SU-DHL-6 (cell line): ENCODE measurements at regions not wholly inside any gene's neighbourhood (a gene's known extent, or its start where the extent isn't known, plus 50 kb on each side); places are given as distances from the start of the nearest gene placed in this dataset.

Experiments
- H2AFZ ChIP-seq: fragments of 200-600 bp; sonication (generic); 2 replicates; pipeline ENCODE4 v1.6.1; 2014; ENCODE audit warnings: low read depth, mild to moderate bottlenecking, moderate library complexity, mixed read lengths, antibody characterized with exemption, low read length; ENCODE audit not compliant: severe bottlenecking
- H3F3A ChIP-seq: fragments of 200-600 bp; shearing (Covaris generic); 2 replicates; pipeline ENCODE4 v1.6.0; 2016; ENCODE audit warnings: antibody characterized with exemption, mild to moderate bottlenecking; ENCODE audit not compliant: insufficient read depth
- H3K27ac ChIP-seq: fragments of 200-600 bp; sonication (generic); 2 replicates; pipeline ENCODE4 v1.5.1; 2016; ENCODE audit warnings: low read depth, mild to moderate bottlenecking, low read length, moderate library complexity, mixed read lengths
- H3K27me3 ChIP-seq: fragments of 200-600 bp; sonication (generic), shearing (Covaris generic); 2 replicates; pipeline ENCODE4 v1.6.0; 2014; ENCODE audit warnings: mild to moderate bottlenecking, low read length
- H3K36me3 ChIP-seq: fragments of 200-600 bp; sonication (generic); 2 replicates; pipeline ENCODE4 v1.6.1; 2014; ENCODE audit warnings: mild to moderate bottlenecking, low read length, mixed read lengths
- H3K4me2 ChIP-seq: fragments of 300-600, 200-600 bp; shearing (Covaris generic), sonication (generic); 2 replicates; pipeline ENCODE4 v1.6.0; 2014; ENCODE audit warnings: low read length, low read depth, mild to moderate bottlenecking; ENCODE audit not compliant: poor library complexity, severe bottlenecking
- H3K4me3 ChIP-seq: fragments of 200-600 bp; sonication (generic); 2 replicates; pipeline ENCODE4 v1.5.1; 2014; ENCODE audit warnings: antibody characterized with exemption, low read length, mild to moderate bottlenecking, mixed read lengths; ENCODE audit not compliant: insufficient read depth, poor library complexity, severe bottlenecking
- H3K79me2 ChIP-seq: fragments of 200-600 bp; sonication (generic); 2 replicates; pipeline ENCODE4 v1.6.1; 2014; ENCODE audit warnings: mild to moderate bottlenecking, low read length, moderate library complexity; ENCODE audit not compliant: insufficient read depth
- H3K9ac ChIP-seq: fragments of 200-600 bp; sonication (generic); 2 replicates; pipeline ENCODE4 v1.7.0; 2014; ENCODE audit warnings: mild to moderate bottlenecking, low read length
- H3K9me2 ChIP-seq: fragments of 200-600 bp; sonication (generic); replicated peaks from 2 replicates; pipeline ENCODE4 v1.6.1; 2014; ENCODE audit warnings: low read length; ENCODE audit not compliant: insufficient read depth
- H3K9me3 ChIP-seq: fragments of 200-600 bp; sonication (generic); 2 replicates; pipeline ENCODE4 v1.6.1; 2014; ENCODE audit warnings: low read length, mixed read lengths; ENCODE audit not compliant: insufficient read depth
- H4K20me1 ChIP-seq: fragments of 200-600 bp; sonication (generic); 2 replicates; pipeline ENCODE4 v1.6.1; 2014; ENCODE audit warnings: low read depth, mild to moderate bottlenecking, antibody characterized with exemption, low read length, moderate library complexity, mixed read lengths
- CTCF ChIP-seq: fragments of 200-600 bp; sonication (generic); IDR thresholded peaks from one replicate; pipeline ENCODE4 v1.5.1; 2017; ENCODE audit warnings: antibody characterized with exemption, mild to moderate bottlenecking, low read length, moderate library complexity; ENCODE audit not compliant: insufficient read depth, poor library complexity, severe bottlenecking
- EZH2phosphoT487 ChIP-seq: fragments of 200-600 bp; sonication (generic), shearing (Covaris generic); conservative IDR thresholded peaks from 2 replicates; pipeline ENCODE4 v1.6.1; 2018; ENCODE audit warnings: mild to moderate bottlenecking, antibody characterized with exemption, low read length, moderate library complexity, mixed read lengths

GRCh38 chr15:36294359-36294758 lies 285.1 kb upstream of the CDIN1 start:
- Histone ChIP-seq H3K27ac (no peak overlapping the region), H3K27me3 (no peaks in the 10 kb centered on the region), H3K9ac (no peak overlapping the region), H3K4me3 (no peak overlapping the region), H3F3A (no peaks in the 10 kb centered on the region), H3K4me2 (no peak overlapping the region), H3K9me2 (no peaks in the 10 kb centered on the region), H3K36me3 (no peaks in the 10 kb centered on the region), H2AFZ (no peak overlapping the region), H3K9me3 (no peaks in the 10 kb centered on the region), H4K20me1 (no peaks in the 10 kb centered on the region), H3K79me2 (no peaks in the 10 kb centered on the region)
- TF ChIP-seq CTCF (no peak), EZH2phosphoT487 (no peak)

- Histone ChIP-seq H3K79me2 (no peaks in the 10 kb centered on the region), H3K4me3 (no peak overlapping the region), H4K20me1 (no peaks in the 10 kb centered on the region), H3K27me3 (no peaks in the 10 kb centered on the region; the same call in 1 of the 2 replicates), H3K27ac (no peak overlapping the region), H3F3A (no peaks in the 10 kb centered on the region), H2AFZ (no peak overlapping the region), H3K9me3 (no peaks in the 10 kb centered on the region), H3K9ac (no peak overlapping the region), H3K36me3 (no peaks in the 10 kb centered on the region), H3K9me2 (no peaks in the 10 kb centered on the region), H3K4me2 (no peak overlapping the region)
- TF ChIP-seq EZH2phosphoT487 (no peak), CTCF (no peak)
These were observed 277.5 kb upstream of the CDIN1 start for GRCh38 chr15:36301947-36302346.

- no peaks in the 10 kb centered on the region for H3K79me2 ChIP-seq
- H3K27me3 ChIP-seq, result no peaks in the 10 kb centered on the region
- H4K20me1 ChIP-seq, result no peaks in the 10 kb centered on the region
- H2AFZ ChIP-seq, result no peak overlapping the region
- H3K9me3 ChIP-seq, result no peaks in the 10 kb centered on the region
- H3K9ac ChIP-seq, result no peak overlapping the region
- H3K36me3 ChIP-seq, result no peaks in the 10 kb centered on the region
- H3K27ac ChIP-seq, result no peak overlapping the region
- no peak overlapping the region for H3K4me3 ChIP-seq
- no peaks in the 10 kb centered on the region for H3K9me2 ChIP-seq
- no peaks in the 10 kb centered on the region for H3F3A ChIP-seq
- no peak overlapping the region for H3K4me2 ChIP-seq
- TF ChIP-seq EZH2phosphoT487, result no peak
- TF ChIP-seq CTCF, result no peak
These were observed 266.4 kb upstream of the CDIN1 start for GRCh38 chr15:36313021-36313420.
